Inflammatory macrophage (primary cell): ENCODE measurements at regions not wholly inside any gene's neighbourhood (a gene's known extent, or its start where the extent isn't known, plus 50 kb on each side); places are given as distances from the start of the nearest gene placed in this dataset.

Experiments used
- DNase-seq, 2 donors: peaks; one replicate each; pipeline ENCODE4 v3.0.0-alpha.2; 2020 to 2022

DNA sequence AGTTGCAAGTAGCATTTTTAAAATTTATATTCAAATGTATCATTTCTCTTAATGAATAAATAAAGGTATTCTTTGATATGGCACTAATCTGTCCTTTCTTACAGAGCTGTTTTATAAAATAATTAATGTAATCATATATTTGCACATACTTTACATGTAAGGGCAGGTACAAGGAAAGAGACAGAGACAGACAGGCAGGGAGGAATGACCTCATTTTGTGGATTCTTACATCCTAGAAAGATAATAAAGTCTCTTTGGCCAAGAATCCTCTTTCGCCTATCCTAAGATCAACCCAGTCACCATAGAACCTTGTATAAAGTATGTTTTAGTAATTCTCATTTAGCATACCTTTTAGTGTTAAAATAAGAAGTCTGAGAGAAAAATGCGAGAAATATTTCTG lies 98.5 kb upstream of the CTSO start:
- DNase-seq = no peak

DNA sequence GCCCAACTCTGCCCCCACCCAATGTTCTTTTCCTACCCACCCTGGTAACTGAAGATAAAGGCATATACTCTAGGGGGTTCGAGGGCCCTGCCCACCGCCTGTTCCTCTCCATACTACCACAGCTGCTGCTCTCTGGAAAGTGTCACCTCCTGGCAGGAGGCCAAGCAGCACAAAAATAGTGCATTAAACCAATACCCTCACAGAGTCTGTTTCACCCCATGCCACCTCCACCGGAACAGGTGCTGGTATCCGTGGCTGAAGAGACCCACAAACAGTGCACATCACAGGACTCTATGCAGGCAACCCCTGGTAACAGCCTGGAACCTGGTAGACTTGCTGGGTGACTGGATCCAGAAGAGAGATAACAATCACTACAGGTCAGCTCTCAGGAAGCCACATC lies 85.1 kb upstream of the CTSO start:
- no peak for DNase-seq

DNA sequence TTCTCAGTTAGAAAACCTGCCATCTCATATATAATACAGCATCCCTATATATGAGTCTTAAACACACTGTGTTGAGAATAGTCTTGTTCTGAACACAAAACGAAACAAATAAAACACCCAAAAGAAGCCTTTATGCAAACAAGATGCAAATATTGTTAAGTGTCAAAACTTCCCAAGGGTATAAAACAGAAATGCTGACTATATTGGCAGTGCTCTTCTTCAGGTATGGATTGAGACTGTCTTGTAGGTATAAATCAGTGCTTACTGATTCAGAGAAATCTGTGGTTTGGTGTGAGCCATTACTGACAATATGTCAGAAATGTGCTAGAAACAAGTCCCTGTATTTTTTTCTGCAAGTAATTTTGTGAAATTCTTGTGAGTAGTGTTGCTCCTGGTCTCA lies 82.8 kb upstream of the CTSO start:
- DNase-seq = no peak

DNA sequence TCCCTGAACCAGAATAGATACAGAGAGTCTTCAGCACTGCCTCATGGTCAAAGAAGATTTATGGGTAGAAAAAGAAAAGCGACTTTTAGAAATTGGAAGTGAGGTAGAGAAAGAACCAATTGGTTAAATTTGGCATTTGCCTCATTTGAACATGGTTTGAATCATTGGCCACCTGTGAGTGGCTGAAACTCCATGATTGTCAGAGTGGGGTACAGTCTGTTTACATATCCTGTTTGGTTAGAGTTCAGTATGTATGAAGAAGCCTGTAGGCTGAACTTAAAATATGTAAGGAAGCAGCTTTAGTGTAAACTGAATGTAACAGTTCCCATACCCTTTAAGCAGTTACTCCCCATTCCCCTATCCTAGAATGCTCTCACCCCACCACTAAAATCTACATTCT lies 76.0 kb upstream of the CTSO start:
- no peak for DNase-seq

DNA sequence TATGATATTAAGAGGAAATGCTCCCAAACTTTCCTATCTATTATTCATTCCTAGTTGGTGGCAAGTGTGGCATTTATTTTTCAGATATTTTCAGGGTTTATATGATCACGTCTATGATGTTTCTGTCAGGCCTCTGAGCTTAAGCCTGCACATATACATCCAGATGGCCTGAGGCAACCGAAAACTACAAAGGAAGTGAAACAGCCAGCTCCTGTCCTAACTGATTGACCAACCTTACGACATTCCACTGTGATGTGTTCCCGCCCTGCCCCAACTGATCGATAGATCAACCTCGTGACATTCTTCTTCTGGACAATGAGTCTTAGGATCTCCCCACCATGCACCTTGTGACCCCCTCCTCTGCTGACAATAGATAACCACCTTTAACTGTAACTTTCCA lies 67.6 kb upstream of the CTSO start:
- DNase-seq = no peak

DNA sequence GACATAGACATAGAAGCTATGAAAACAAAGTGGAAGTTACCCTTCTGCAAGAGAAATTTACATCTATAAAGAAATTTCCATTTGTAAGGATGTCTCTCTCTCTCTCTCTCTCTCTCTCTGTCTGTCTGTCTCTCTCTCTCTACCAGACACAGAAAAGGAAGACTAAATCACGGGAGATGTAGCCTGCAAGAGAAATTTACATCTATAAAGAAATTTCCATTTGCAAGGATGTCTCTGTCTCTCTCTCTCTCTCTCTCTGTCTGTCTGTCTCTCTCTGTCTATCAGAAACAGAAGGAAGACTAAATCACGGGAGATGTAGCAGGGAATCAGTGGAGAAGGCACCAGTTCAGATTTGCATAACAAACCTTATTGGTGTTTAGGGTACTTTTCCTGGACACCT lies 65.6 kb upstream of the CTSO start:
- DNase-seq = no peak

DNA sequence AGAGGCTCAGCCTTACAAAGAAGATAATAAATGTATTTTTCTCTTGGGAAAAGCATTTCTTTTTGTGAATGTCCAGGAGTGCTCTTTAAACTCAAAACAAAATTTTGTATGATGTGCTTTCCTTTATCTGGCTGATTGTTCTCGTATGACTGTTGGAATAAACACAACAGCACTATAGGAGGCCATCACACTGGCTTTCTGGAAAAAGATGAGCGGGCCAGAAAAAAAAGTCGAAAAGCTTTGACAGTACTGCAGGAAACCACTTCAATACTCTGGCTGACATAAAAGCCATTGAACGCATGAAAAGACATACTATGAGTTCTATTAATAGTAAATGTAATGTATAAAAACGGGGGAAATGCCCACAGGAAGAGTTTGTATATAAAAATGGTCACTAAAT lies 64.7 kb upstream of the CTSO start:
- no peak for DNase-seq

DNA sequence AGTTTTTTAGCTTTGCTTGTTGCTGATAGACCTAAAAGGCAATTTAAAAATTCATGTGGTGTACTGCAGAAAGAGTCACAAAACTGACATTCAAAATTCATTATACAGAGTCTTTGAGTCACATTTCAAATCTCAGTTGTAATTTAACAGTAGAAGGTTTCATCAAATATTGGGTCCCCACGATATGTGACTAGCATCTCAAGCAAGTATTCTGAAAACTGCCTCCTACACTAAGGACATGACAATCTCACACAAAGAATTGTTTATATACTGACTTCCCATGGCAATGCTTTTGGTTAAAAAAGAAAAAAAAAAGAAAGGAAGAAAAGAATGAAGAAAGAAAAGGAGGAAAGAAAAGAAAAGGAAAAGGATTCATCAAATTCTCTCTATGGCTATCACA lies 62.1 kb upstream of the CTSO start:
- DNase-seq = no peak

DNA sequence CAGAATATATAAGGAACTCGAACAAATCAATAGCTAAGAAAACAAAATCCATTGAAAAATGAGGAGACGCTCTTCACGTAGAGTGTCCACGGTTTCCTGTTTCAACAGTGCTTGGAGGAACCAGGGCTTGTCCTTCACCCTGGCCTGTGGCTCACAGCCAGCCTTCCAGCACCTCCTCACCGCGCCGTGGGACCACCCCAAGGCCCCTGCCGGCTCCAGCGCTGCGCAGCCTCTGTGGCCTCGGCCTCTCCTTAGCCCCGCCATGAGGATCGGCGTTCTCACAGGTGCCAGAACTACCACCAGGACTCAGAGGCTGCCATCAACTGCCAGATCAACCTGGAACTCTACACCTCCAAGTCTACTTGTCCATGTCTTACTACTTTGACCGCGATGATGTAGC lies 52.5 kb upstream of the CTSO start:
- no peak for DNase-seq
